AG20443 (cell line): ENCODE measurements at regions not wholly inside any gene's neighbourhood (a gene's known extent, or its start where the extent isn't known, plus 50 kb on each side); places are given as distances from the start of the nearest gene placed in this dataset.

Experiments
- DNase-seq: peaks from one replicate; pipeline ENCODE4 v3.0.0; 2012; ENCODE audit warnings: low spot score, mixed read lengths

- DNase-seq, result peak; percentile 68
Observed at GRCh38 chr20:52490711-52491430, 299.3 kb upstream of the ZFP64 start.

GRCh38 chr20:52484438-52484837 lies 292.9 kb upstream of the ZFP64 start:
- DNase-seq, result peak; percentile 79

- no peak for DNase-seq
Observed at GRCh38 chr20:52483382-52483781, 291.8 kb upstream of the ZFP64 start.

- no peak for DNase-seq
Observed at GRCh38 chr20:52482044-52482443, 290.5 kb upstream of the ZFP64 start.

- DNase-seq, result no peak
Observed at GRCh38 chr20:52481443-52481842, 289.9 kb upstream of the ZFP64 start.

- DNase-seq, result no peak
Observed at GRCh38 chr20:52476074-52476750, 284.6 kb upstream of the ZFP64 start.

GRCh38 chr20:52473186-52473585 lies 281.6 kb upstream of the ZFP64 start:
- DNase-seq, result no peak

- DNase-seq, result peak; percentile 24
Observed at GRCh38 chr20:52470561-52470960, 279.0 kb upstream of the ZFP64 start.

- DNase-seq, result no peak
Observed at GRCh38 chr20:52469128-52469527, 277.5 kb upstream of the ZFP64 start.

GRCh38 chr20:52465991-52466390 lies 274.4 kb upstream of the ZFP64 start:
- no peak for DNase-seq

GRCh38 chr20:52461582-52461981 lies 270.0 kb upstream of the ZFP64 start:
- DNase-seq, result no peak

- DNase-seq, result no peak
Observed at GRCh38 chr20:52459150-52459549, 267.6 kb upstream of the ZFP64 start.

GRCh38 chr20:52457826-52458225 lies 266.2 kb upstream of the ZFP64 start:
- DNase-seq, result peak; percentile 13

- DNase-seq, result peak; percentile 69
Observed at GRCh38 chr20:52454660-52455059, 263.1 kb upstream of the ZFP64 start.

- DNase-seq, result no peak
Observed at GRCh38 chr20:52448513-52449232, 257.1 kb upstream of the ZFP64 start.

- DNase-seq, result no peak
Observed at GRCh38 chr20:52447225-52447551, 255.6 kb upstream of the ZFP64 start.

- no peak for DNase-seq
Observed at GRCh38 chr20:52446421-52447224, 255.0 kb upstream of the ZFP64 start.

GRCh38 chr20:52444455-52444854 lies 252.9 kb upstream of the ZFP64 start:
- no peak for DNase-seq

- no peak for DNase-seq
Observed at GRCh38 chr20:52443874-52444273, 252.3 kb upstream of the ZFP64 start.

- DNase-seq, result no peak
Observed at GRCh38 chr20:52441710-52442109, 250.1 kb upstream of the ZFP64 start.

- no peak for DNase-seq
Observed at GRCh38 chr20:52439375-52439774, 247.8 kb upstream of the ZFP64 start.

- no peak for DNase-seq
Observed at GRCh38 chr20:52438326-52438963, 246.9 kb upstream of the ZFP64 start.
